ENCODE measurements at regions not wholly inside any gene's neighbourhood (a gene's known extent, or its start where the extent isn't known, plus 50 kb on each side); places are given as distances from the start of the nearest gene placed in this dataset.

DNA sequence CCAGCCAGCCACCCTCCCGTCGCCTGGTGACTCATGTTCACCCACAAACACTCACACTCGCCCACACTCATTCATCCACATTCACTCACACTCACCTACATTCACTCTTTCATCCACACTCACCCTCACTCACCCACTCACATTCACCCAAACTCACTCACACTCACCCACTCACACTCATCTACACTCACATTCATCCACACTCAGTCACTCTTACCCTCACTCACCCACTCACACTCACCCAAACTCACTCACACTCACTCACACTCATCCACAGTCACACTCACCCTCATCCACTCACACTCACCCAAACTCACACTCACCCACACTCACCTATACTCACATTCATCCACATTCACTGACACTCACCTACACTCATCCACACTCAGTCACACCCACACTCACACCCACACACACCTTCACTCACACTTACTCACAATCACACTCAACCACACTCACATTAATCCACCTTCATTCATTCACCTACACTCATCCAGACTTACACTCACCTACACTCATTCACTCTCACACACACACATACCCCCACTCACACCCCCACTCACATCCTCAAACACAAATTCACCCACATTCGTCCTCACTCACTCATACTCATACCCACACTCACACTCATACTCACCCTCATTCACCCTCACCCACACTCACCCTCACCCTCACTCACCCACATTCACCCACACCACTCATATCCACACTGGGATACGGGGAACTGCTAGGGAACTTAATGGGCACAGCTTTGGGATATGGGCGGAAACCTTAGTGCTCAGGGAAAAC, 2221.6 kb upstream of the AGA start:
- Histone ChIP-seq H3K36me3 (ENCODE audit: insufficient read depth) (no peaks in the 10 kb centered on the region), H3K27ac (no peak overlapping the region), H3K79me2 (ENCODE audit: insufficient read depth, low read depth) (no peaks in the 10 kb centered on the region), H3K4me3 (IDR thresholded peaks at IDR 0.05; ENCODE audit: insufficient read depth, low read depth, low read length) (no peak overlapping the region), H3K9ac (no peak overlapping the region), H3K4me2 (no peak overlapping the region), H3K4me1 (ENCODE audit: low read depth, poor library complexity, severe bottlenecking) (no peaks in the 10 kb centered on the region), H4K20me1 (ENCODE audit: insufficient read depth) (no peaks in the 10 kb centered on the region), H3K27me3 (ENCODE audit: insufficient read depth, low read depth) (no peaks in the 10 kb centered on the region), H2AFZ (ENCODE audit: low read depth) (no peak overlapping the region)
- TF ChIP-seq, protein P1, sequence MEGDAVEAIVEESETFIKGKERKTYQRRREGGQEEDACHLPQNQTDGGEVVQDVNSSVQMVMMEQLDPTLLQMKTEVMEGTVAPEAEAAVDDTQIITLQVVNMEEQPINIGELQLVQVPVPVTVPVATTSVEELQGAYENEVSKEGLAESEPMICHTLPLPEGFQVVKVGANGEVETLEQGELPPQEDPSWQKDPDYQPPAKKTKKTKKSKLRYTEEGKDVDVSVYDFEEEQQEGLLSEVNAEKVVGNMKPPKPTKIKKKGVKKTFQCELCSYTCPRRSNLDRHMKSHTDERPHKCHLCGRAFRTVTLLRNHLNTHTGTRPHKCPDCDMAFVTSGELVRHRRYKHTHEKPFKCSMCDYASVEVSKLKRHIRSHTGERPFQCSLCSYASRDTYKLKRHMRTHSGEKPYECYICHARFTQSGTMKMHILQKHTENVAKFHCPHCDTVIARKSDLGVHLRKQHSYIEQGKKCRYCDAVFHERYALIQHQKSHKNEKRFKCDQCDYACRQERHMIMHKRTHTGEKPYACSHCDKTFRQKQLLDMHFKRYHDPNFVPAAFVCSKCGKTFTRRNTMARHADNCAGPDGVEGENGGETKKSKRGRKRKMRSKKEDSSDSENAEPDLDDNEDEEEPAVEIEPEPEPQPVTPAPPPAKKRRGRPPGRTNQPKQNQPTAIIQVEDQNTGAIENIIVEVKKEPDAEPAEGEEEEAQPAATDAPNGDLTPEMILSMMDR (conservative IDR thresholded peaks at IDR 0.05; ENCODE audit: low read depth, low read length) = no peak

DNA sequence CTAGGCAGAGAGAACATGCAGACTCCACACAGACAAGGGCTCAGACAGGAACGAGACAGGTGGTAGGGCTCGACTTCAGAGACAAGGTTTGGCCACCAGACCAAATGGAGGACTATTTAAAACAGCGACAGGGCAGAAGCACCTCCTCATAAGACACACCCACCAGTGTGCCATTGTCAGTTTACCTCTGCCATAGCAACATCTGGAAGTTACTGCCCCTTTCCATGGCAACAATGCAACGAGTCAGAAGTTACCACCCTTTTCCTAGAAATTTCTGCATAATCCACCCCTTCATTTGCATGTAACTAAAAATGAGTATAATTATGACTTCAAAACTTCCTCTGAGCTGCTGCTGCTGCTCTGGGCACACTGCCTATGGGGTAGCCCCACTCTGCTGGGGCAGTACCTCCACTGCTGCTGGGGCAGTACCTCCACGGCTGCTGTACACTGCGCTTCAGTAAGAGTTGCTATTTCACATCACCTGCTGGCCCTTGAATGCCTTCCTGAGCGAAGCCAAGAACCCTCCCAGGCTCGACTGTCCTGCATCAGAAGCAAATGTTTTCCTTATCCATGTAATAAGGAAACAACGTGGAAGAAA, 2222.3 kb upstream of the AGA start:
- no peaks in the 10 kb centered on the region for H3K79me2 ChIP-seq (ENCODE audit: insufficient read depth, low read depth)
- no peaks in the 10 kb centered on the region for H3K36me3 ChIP-seq (ENCODE audit: insufficient read depth)
- no peak overlapping the region for H3K27ac ChIP-seq
- H3K4me2 ChIP-seq = no peak overlapping the region
- no peak overlapping the region for H3K4me3 ChIP-seq (IDR thresholded peaks at IDR 0.05; ENCODE audit: insufficient read depth, low read depth, low read length)
- TF ChIP-seq, protein P1 (conservative IDR thresholded peaks at IDR 0.05; ENCODE audit: low read depth, low read length) = no peak
- H3K9ac ChIP-seq = no peak overlapping the region
- no peaks in the 10 kb centered on the region for H3K27me3 ChIP-seq (ENCODE audit: insufficient read depth, low read depth)
- no peaks in the 10 kb centered on the region for H3K4me1 ChIP-seq (ENCODE audit: low read depth, poor library complexity, severe bottlenecking)
- no peaks in the 10 kb centered on the region for H4K20me1 ChIP-seq (ENCODE audit: insufficient read depth)
- no peak overlapping the region for H2AFZ ChIP-seq (ENCODE audit: low read depth)

DNA sequence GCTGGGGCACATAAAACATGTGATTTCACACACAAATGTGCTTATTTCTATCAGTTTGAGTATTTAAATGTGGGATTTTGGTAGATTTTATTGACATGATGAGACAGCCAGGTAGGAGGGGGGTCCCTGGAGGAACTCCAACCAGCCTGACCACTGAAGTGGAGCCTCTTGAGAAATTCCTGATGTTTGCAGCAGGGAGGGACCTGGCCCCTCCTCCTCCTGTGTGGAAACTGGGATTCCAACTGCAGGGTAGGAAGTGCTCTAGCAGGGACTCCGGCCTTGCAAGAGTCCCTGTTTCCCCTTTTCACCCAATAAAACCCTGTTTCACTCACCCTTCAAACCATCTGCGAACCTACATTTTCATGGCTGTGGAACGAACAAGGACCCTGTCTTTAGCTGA, 2224.0 kb upstream of the AGA start:
- no peak overlapping the region for H3K27ac ChIP-seq
- no peak overlapping the region for H3K9ac ChIP-seq

DNA sequence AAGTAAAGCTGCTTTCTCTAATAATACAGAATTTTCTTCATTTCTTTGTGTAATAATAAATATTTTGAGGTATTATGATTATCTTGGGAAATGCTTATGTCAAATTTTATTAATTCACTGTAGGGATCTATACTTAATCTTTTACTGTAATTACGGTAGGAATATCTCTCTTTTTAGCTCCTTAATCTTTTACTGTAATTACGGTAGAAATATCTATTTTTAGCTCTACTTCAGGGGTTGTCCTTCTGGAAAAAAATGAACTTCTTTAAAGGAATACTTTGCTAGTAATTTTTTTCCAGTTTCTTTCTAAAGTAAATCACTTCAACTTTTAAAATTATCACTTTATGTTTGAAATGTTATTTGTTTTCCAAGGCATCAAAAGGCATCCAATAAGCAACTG, 2229.4 kb upstream of the AGA start:
- H3K36me3 ChIP-seq (ENCODE audit: insufficient read depth) = no peaks in the 10 kb centered on the region
- H3K27ac ChIP-seq = no peak overlapping the region
- no peak overlapping the region for H3K4me3 ChIP-seq (IDR thresholded peaks at IDR 0.05; ENCODE audit: insufficient read depth, low read depth, low read length)
- no peaks in the 10 kb centered on the region for H3K27me3 ChIP-seq (ENCODE audit: insufficient read depth, low read depth)
- H3K4me2 ChIP-seq = no peak overlapping the region
- no peaks in the 10 kb centered on the region for H3K4me1 ChIP-seq (ENCODE audit: low read depth, poor library complexity, severe bottlenecking)
- H3K9ac ChIP-seq = no peak overlapping the region
- no peak overlapping the region for H2AFZ ChIP-seq (ENCODE audit: low read depth)
- TF ChIP-seq, protein P1 (conservative IDR thresholded peaks at IDR 0.05; ENCODE audit: low read depth, low read length) = no peak
- no peaks in the 10 kb centered on the region; the same call in 1 of the 2 replicates for H4K20me1 ChIP-seq (ENCODE audit: insufficient read depth)
- H3K79me2 ChIP-seq (ENCODE audit: insufficient read depth, low read depth) = no peaks in the 10 kb centered on the region

More for the DNA sequence above, 2224.0 kb upstream of the AGA start:
- Histone ChIP-seq H3K4me1 (ENCODE audit: low read depth, poor library complexity, severe bottlenecking) (no peaks in the 10 kb centered on the region), H3K4me2 (no peak overlapping the region), H3K27me3 (ENCODE audit: insufficient read depth, low read depth) (no peaks in the 10 kb centered on the region), H3K36me3 (ENCODE audit: insufficient read depth) (no peaks in the 10 kb centered on the region), H3K79me2 (ENCODE audit: insufficient read depth, low read depth) (no peaks in the 10 kb centered on the region), H2AFZ (ENCODE audit: low read depth) (no peak overlapping the region), H4K20me1 (ENCODE audit: insufficient read depth) (no peaks in the 10 kb centered on the region; the same call in 1 of the 2 replicates), H3K4me3 (IDR thresholded peaks at IDR 0.05; ENCODE audit: insufficient read depth, low read depth, low read length) (no peak overlapping the region)
- TF ChIP-seq, protein P1 (conservative IDR thresholded peaks at IDR 0.05; ENCODE audit: low read depth, low read length) = no peak

All from KMS-11 (cell line).